WI38 (cell line): ENCODE measurements at regions not wholly inside any gene's neighbourhood (a gene's known extent, or its start where the extent isn't known, plus 50 kb on each side); places are given as distances from the start of the nearest gene placed in this dataset.

Source experiments
- H3K4me3 ChIP-seq: 2 replicates; pipeline ENCODE4 v1.5.1; 2011; ENCODE audit warnings: low read depth, mild to moderate bottlenecking, control low read depth, low read length
- CTCF ChIP-seq: IDR thresholded peaks from 2 replicates; pipeline ENCODE4 v1.5.1; 2012; ENCODE audit warnings: low read depth, mild to moderate bottlenecking, control low read depth, low read length

- TF ChIP-seq CTCF: no peak
- H3K4me3 ChIP-seq: no peak overlapping the region
These were observed 680.6 kb upstream of the NECTIN3 start for GRCh38 chr3:110391042-110391441.

- no peak for TF ChIP-seq CTCF
- H3K4me3 ChIP-seq: no peak overlapping the region
These were observed 679.8 kb upstream of the NECTIN3 start for GRCh38 chr3:110391640-110392395.

- H3K4me3 ChIP-seq: no peak overlapping the region
- no peak for TF ChIP-seq CTCF
These were observed 677.7 kb upstream of the NECTIN3 start for GRCh38 chr3:110393941-110394340.

DNA sequence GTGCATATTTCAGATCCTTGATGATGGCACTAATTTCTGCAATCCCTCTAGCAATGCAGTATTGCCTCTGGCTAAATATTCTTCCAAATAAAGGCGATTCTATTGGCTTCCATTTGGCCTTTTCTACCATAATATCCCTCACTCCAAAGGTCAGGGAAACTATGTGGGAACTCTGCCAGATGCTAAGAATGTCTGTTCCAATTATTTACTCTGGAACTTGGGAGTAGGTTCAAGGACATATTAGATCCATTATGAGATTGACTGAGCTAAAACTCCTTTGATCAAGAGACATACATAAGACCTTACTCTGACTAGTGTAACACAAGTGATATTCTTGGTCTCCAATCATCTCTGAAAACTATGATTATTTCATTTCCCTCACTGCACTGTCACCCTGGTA, 674.5 kb upstream of the NECTIN3 start:
- TF ChIP-seq CTCF: no peak
- H3K4me3 ChIP-seq: no peak overlapping the region

DNA sequence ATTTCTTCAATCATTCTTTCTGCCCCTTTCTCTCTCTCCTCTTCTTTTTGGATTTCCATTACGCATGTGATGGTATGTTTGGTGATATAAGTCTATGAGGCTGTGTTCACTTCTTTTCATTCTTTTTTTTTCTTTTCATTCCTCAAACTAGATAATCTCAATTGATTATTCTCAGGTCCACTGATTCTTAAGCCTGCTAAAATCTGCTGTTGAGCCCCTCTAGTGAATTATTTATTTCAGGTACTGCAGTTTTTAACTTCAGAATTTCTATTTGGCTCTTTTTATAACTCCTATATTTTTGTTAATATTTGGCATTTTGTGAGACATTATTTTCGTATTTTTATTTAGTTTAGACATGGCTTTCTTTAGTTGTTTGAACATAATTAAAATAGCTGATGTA, 671.3 kb upstream of the NECTIN3 start:
- no peak overlapping the region for H3K4me3 ChIP-seq
- TF ChIP-seq CTCF: no peak

DNA sequence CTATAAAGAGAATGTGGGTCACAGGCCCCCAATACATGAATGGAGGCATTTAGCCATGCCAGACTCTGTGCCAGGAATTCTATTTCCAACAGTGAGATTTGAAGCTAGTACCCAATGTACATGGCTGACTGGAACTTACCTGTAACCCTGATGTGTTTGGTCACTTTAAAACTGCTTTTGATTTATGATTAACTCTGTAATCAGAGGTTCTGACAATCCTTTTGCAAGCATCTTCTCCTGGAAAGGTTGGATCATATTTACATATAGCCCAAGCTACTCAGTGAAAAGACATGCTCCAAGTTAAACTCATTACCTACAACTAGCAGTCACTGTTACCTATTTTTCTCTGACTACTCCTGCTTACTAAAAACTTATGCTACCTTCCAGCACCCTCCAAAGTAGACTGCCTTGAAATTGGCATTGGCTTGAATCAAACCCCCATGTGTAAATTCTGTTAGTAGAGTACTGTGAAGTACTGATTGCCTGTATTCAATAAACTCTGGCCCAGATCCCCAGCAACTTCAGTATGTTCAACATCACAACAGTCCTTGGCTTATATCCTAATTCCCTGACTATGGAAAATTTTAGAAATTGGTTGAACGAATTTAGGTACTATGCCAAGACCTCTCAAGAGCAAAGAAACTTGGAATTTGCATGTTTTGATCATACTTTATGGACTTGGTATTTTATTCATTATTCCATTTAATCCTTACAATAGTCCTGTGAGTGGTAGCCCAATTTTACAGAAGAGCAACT, 665.6 kb upstream of the NECTIN3 start:
- no peak for TF ChIP-seq CTCF
- no peak overlapping the region for H3K4me3 ChIP-seq

DNA sequence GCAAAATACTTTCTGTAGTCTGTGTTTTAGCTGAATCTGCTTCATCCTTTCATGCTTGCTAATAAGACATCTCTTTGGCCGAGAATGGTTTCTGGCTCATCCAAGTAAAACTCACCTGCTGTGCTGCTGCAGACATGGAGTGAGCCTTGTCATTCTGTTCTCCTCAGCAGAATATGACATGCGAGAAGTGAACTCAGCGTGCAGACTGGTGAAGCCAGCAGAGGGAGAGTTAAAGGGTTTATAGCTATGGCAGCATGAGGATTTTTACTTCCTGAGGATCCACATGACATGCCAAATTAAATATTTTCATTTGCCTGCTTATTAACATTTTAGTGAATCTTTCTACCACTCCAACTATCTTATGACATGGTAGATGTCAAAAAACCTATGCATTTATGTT, 658.4 kb upstream of the NECTIN3 start:
- no peak overlapping the region for H3K4me3 ChIP-seq
- TF ChIP-seq CTCF: no peak
